Vagina (tissue), 2 donors: ENCODE measurements at regions not wholly inside any gene's neighbourhood (a gene's known extent, or its start where the extent isn't known, plus 50 kb on each side); places are given as distances from the start of the nearest gene placed in this dataset.

Experiments used
- DNase-seq, 2 donors: peaks; one replicate each; pipeline ENCODE4 v3.0.0-alpha.2; 2017; ENCODE audit errors: extremely low spot score in 2 of 2
- H3K27ac ChIP-seq: fragments of 200-600 bp; sonication (generic); one replicate; pipeline ENCODE4 v1.5.1; 2019
- H3K27me3 ChIP-seq: fragments of 200-600 bp; sonication (generic); one replicate; pipeline ENCODE4 v1.5.1; 2019
- H3K36me3 ChIP-seq, 2 donors: fragments of 200-600 bp; sonication (generic); one replicate each; pipeline ENCODE4 v1.5.1; 2017 to 2019
- H3K4me1 ChIP-seq: fragments of 200-600 bp; sonication (generic); one replicate; pipeline ENCODE4 v1.5.1; 2019
- H3K4me3 ChIP-seq, 2 donors: fragments of 200-600 bp; sonication (generic); 1 replicate in 1 of 2; 2 replicates in 1 of 2; pipeline ENCODE4 v1.5.1; 2016 to 2019
- H3K9me3 ChIP-seq: fragments of 200-600 bp; sonication (generic); one replicate; pipeline ENCODE4 v1.5.1; 2019
- CTCF ChIP-seq, 3 experiments: fragments of 450-650 bp in 2 of 3; fragments of 200-600 bp in 1 of 3; sonication (generic) in 1 of 3; IDR thresholded peaks; one replicate each; pipeline ENCODE4 v1.5.1; 2017 to 2019; ENCODE audit warnings: antibody characterized with exemption in 3 of 3, mild to moderate bottlenecking in 2 of 3, moderate library complexity in 2 of 3
- POLR2A ChIP-seq, 2 donors: fragments of 450-650 bp; IDR thresholded peaks; one replicate each; pipeline ENCODE4 v1.6.1; 2017; ENCODE audit warnings: antibody characterized with exemption in 2 of 2, mild to moderate bottlenecking in 2 of 2, moderate library complexity in 2 of 2
- POLR2AphosphoS5 ChIP-seq, 2 donors: sonication (generic); formaldehyde crosslinking; IDR thresholded peaks; one replicate each; pipeline ENCODE4 v1.9.0; 2017; ENCODE audit warnings: antibody characterized with exemption in 2 of 2, mild to moderate bottlenecking in 2 of 2, low read depth in 1 of 2; ENCODE audit not compliant: insufficient read depth in 1 of 2
- intact Hi-C: fragments of 100-400 bp; cut with DNase I; formaldehyde crosslinking; loops from one replicate; pipeline ENCODE4 v1.15.1; 2023

- DNase-seq: no peak
- intact Hi-C loops: no loop called here
- Histone ChIP-seq H3K27me3 (no peaks in the 10 kb centered on the region), H3K36me3 (no peaks in the 10 kb centered on the region), H3K9me3 (no peaks in the 10 kb centered on the region), H3K27ac (no peak overlapping the region), H3K4me3 (no peak overlapping the region), H3K4me1 (no peaks in the 10 kb centered on the region)
- no peak for TF ChIP-seq POLR2AphosphoS5 (IDR thresholded peaks at IDR 0.05; ENCODE audit: insufficient read depth in 1 of 2, low read depth in 1 of 2)
- TF ChIP-seq POLR2A (IDR thresholded peaks at IDR 0.05): no peak
- TF ChIP-seq CTCF (IDR thresholded peaks at IDR 0.05): no peak
Measured at GRCh38 chr11:79809487-79809886, 368.7 kb upstream of the TENM4 start.

- H3K36me3 ChIP-seq: no peaks in the 10 kb centered on the region
- DNase-seq: no peak
- H3K4me3 ChIP-seq: no peak overlapping the region
- H3K27me3 ChIP-seq: no peaks in the 10 kb centered on the region
- H3K4me1 ChIP-seq: no peaks in the 10 kb centered on the region
- TF ChIP-seq POLR2A (IDR thresholded peaks at IDR 0.05) (no peak), CTCF (IDR thresholded peaks at IDR 0.05) (no peak), POLR2AphosphoS5 (IDR thresholded peaks at IDR 0.05; ENCODE audit: insufficient read depth in 1 of 2, low read depth in 1 of 2) (no peak)
- intact Hi-C loops: no loop called here
- no peak overlapping the region for H3K27ac ChIP-seq
- no peaks in the 10 kb centered on the region for H3K9me3 ChIP-seq
Measured at GRCh38 chr11:79807506-79807905, 366.7 kb upstream of the TENM4 start.

- Histone ChIP-seq H3K36me3 (no peaks in the 10 kb centered on the region), H3K4me1 (no peaks in the 10 kb centered on the region), H3K27ac (no peak overlapping the region), H3K4me3 (no peak overlapping the region), H3K27me3 (no peaks in the 10 kb centered on the region), H3K9me3 (no peaks in the 10 kb centered on the region)
- intact Hi-C loops: no loop called here
- no peak for DNase-seq
- no peak for TF ChIP-seq POLR2AphosphoS5 (IDR thresholded peaks at IDR 0.05; ENCODE audit: insufficient read depth in 1 of 2, low read depth in 1 of 2)
- no peak for TF ChIP-seq CTCF (IDR thresholded peaks at IDR 0.05)
- TF ChIP-seq POLR2A (IDR thresholded peaks at IDR 0.05): no peak
Measured at GRCh38 chr11:79796704-79797103, 355.9 kb upstream of the TENM4 start.

- Histone ChIP-seq H3K27ac (no peak overlapping the region), H3K4me3 (no peak overlapping the region), H3K27me3 (no peaks in the 10 kb centered on the region), H3K36me3 (no peaks in the 10 kb centered on the region), H3K4me1 (no peaks in the 10 kb centered on the region), H3K9me3 (no peaks in the 10 kb centered on the region)
- TF ChIP-seq POLR2AphosphoS5 (IDR thresholded peaks at IDR 0.05; ENCODE audit: insufficient read depth in 1 of 2, low read depth in 1 of 2): peak in 1 of 2 donors; percentile 54
- no peak for TF ChIP-seq POLR2A (IDR thresholded peaks at IDR 0.05)
- DNase-seq: no peak
- intact Hi-C loops: no loop called here
Measured at GRCh38 chr11:79794484-79795393, 353.9 kb upstream of the TENM4 start.

GRCh38 chr11:79794057-79794456, 353.2 kb upstream of the TENM4 start:
- Histone ChIP-seq H3K4me1 (no peaks in the 10 kb centered on the region), H3K36me3 (no peaks in the 10 kb centered on the region), H3K4me3 (no peak overlapping the region), H3K27ac (no peak overlapping the region), H3K27me3 (no peaks in the 10 kb centered on the region), H3K9me3 (no peaks in the 10 kb centered on the region)
- DNase-seq: no peak
- intact Hi-C loops: no loop called here
- no peak for TF ChIP-seq POLR2AphosphoS5 (IDR thresholded peaks at IDR 0.05; ENCODE audit: insufficient read depth in 1 of 2, low read depth in 1 of 2)
- no peak for TF ChIP-seq CTCF (IDR thresholded peaks at IDR 0.05)
- no peak for TF ChIP-seq POLR2A (IDR thresholded peaks at IDR 0.05)
